ENCODE measurements at regions not wholly inside any gene's neighbourhood (a gene's known extent, or its start where the extent isn't known, plus 50 kb on each side); places are given as distances from the start of the nearest gene placed in this dataset.

- DNase-seq: no peak
Measured at GRCh38 chr6:82836022-82836575, 229.5 kb downstream of the UBE3D start.

DNA sequence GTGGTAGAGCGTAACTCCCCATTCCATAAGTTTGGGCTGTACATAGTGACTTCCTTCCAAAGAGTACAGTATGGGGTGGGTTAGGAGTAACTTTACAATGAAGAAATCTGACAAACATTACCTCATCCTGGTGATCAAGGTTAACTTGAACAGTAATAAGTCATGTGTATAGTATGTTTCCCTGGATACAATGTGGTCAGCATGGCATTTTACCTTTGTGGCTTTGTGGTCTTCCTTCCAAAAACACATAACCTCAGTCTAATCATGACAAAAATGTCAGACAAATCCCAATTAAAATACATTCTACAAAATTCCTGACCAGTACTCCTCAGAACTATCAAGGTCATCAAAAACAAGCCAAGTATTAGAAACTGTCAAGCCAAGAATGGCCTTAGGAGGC lies 225.1 kb downstream of the UBE3D start:
- DNase-seq: no peak

DNA sequence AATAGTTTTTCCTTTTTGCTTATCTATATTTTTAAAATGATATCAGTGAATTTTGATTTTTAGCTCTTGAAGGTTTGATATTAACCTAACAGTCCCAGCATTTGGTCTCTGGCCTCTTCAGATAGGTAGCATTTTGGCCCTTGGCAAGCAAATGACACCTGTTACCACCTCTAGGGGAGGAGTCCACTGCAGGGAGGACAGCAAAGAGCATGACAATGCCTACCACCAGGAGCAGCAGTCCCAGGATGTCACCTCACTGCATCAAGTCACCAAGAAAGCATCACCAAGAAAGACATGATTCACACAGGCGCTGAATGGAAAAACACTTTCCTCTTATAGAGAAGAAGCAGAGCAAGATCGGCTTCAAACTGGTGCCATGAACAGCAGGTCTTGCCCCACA lies 224.3 kb downstream of the UBE3D start:
- no peak for DNase-seq
